ENCODE measurements at regions not wholly inside any gene's neighbourhood (a gene's known extent, or its start where the extent isn't known, plus 50 kb on each side); places are given as distances from the start of the nearest gene placed in this dataset.

DNA sequence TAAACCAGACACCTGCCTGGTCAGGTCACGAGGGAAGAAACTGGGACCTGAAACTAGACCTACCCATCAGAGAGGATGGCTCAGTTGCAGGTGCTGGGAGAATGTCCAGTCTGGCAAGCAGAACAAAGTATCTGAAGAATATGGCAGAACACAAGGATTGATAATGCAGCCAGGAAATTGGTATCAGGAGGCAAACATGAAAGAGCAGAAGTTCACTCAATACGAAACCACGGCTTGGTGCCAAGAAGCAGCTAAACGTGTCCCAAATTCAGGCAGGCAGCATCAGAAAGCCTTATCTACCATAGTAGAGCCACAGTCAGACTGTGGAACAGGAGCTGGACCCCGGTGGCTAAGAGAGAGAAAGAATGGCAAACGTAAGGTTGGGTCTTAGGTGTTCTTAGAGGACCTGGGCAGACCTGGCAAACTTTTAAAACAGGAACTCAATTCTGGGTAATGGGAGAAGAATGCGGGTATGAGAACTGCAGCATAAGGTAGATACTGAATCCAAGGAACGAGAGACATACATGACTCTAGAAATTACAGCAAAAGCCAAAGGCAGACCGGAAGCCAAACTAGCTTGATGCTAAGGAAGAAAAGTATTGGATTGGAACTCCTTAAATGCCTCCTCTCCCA is 169.0 kb upstream of the NECTIN3 start:
- TF ChIP-seq, protein P1, sequence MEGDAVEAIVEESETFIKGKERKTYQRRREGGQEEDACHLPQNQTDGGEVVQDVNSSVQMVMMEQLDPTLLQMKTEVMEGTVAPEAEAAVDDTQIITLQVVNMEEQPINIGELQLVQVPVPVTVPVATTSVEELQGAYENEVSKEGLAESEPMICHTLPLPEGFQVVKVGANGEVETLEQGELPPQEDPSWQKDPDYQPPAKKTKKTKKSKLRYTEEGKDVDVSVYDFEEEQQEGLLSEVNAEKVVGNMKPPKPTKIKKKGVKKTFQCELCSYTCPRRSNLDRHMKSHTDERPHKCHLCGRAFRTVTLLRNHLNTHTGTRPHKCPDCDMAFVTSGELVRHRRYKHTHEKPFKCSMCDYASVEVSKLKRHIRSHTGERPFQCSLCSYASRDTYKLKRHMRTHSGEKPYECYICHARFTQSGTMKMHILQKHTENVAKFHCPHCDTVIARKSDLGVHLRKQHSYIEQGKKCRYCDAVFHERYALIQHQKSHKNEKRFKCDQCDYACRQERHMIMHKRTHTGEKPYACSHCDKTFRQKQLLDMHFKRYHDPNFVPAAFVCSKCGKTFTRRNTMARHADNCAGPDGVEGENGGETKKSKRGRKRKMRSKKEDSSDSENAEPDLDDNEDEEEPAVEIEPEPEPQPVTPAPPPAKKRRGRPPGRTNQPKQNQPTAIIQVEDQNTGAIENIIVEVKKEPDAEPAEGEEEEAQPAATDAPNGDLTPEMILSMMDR (IDR thresholded peaks at IDR 0.05) = no peak
- Histone ChIP-seq H3K4me3 (no peak overlapping the region), H3K27ac (no peak overlapping the region)
- DNase-seq (ENCODE audit: low spot score) = no peak

- TF ChIP-seq, protein P1 (IDR thresholded peaks at IDR 0.05) = no peak
- Histone ChIP-seq H3K4me3 (no peak overlapping the region), H3K27ac (no peak overlapping the region)
- DNase-seq (ENCODE audit: low spot score) = no peak
Measured at GRCh38 chr3:110903771-110904519, 167.7 kb upstream of the NECTIN3 start.

GRCh38 chr3:110904520-110904890 is 167.1 kb upstream of the NECTIN3 start:
- Histone ChIP-seq H3K27ac (no peak overlapping the region), H3K4me3 (no peak overlapping the region)
- no peak for DNase-seq (ENCODE audit: low spot score)
- TF ChIP-seq, protein P1 (IDR thresholded peaks at IDR 0.05) = no peak

DNA sequence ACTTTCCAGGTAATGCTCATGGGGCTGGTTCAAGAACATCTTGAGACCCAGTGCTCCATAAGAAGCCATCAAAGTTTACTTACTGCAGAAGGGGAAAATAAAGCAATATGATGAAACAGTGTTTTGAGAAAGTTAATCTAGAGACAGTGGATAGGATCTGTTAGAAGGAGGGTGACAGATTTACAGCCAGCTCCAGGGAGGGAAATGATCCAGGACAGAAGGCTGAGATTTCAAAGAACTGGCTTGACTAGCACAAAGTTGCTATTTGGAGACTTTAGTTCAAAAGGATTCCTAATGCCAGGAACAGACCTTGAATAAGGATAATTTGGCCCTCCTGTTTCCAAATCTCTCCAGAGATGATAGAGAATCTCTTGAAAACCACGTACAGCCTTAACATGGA is 166.5 kb upstream of the NECTIN3 start:
- H3K4me3 ChIP-seq = no peak overlapping the region
- H3K27ac ChIP-seq = no peak overlapping the region
- TF ChIP-seq, protein P1 (IDR thresholded peaks at IDR 0.05) = no peak
- DNase-seq (ENCODE audit: low spot score) = no peak

DNA sequence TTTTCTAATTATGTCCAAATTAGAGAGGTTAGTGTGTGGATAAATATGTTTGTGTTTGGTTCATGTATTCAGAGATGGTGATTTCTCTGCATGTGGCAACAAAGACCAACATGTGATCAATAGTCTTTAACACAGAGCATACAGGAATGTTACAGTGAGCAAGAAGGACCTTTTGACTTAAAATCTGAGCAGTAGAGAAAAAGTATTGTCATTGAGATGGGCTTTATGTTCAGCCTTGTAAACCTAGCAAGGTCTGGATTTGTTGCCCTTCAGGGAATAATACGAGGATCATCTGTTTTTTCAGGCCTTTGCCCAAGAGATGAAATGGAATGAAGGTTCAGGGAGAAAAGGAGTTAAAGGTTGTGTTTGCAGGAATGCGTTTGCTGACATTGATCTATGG is 161.8 kb upstream of the NECTIN3 start:
- TF ChIP-seq, protein P1 (IDR thresholded peaks at IDR 0.05) = no peak
- Histone ChIP-seq H3K27ac (no peak overlapping the region), H3K4me3 (no peak overlapping the region)
- DNase-seq (ENCODE audit: low spot score) = no peak

- Histone ChIP-seq H3K27ac (no peak overlapping the region), H3K4me3 (no peak overlapping the region)
- TF ChIP-seq, protein P1 (IDR thresholded peaks at IDR 0.05) = no peak
- DNase-seq (ENCODE audit: low spot score) = no peak
Measured at GRCh38 chr3:110910346-110910955, 161.2 kb upstream of the NECTIN3 start.
